Breast epithelium (tissue), 3 donors: ENCODE measurements at regions not wholly inside any gene's neighbourhood (a gene's known extent, or its start where the extent isn't known, plus 50 kb on each side); places are given as distances from the start of the nearest gene placed in this dataset.

Source experiments
- POLR2AphosphoS5 ChIP-seq, 3 donors: sonication (generic); formaldehyde crosslinking; IDR thresholded peaks; one replicate each; pipeline ENCODE4 v1.6.1; 2017; ENCODE audit warnings: antibody characterized with exemption in 3 of 3
- TF ChIP-seq, protein P1 (sequence below), 3 donors: fragments of 450-650 bp; IDR thresholded peaks; one replicate each; pipeline ENCODE4 v1.5.1; 2016 to 2017; ENCODE audit warnings: antibody characterized with exemption in 3 of 3, mild to moderate bottlenecking in 3 of 3, moderate library complexity in 3 of 3

DNA sequence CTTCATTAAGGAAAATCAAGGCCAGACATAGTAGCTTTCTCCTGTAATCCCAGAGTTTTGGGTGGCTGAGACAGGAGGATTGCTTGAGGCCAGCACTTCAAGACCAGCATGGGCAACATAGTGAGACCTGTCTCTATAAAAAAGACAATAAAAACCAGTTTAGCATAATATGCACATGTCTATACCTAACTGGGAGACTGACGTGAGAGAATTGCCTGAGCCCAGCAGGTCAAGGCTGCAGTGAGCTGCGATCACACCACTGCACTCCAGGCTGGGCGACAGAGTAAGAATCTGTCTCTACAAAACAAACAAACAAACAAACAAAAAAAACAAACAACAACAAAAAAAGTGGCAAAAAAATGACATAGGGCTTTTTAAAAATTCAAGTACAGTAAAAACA, 820.8 kb downstream of the MTRR start:
- no peak for TF ChIP-seq POLR2AphosphoS5 (IDR thresholded peaks at IDR 0.05)
- TF ChIP-seq, protein P1, sequence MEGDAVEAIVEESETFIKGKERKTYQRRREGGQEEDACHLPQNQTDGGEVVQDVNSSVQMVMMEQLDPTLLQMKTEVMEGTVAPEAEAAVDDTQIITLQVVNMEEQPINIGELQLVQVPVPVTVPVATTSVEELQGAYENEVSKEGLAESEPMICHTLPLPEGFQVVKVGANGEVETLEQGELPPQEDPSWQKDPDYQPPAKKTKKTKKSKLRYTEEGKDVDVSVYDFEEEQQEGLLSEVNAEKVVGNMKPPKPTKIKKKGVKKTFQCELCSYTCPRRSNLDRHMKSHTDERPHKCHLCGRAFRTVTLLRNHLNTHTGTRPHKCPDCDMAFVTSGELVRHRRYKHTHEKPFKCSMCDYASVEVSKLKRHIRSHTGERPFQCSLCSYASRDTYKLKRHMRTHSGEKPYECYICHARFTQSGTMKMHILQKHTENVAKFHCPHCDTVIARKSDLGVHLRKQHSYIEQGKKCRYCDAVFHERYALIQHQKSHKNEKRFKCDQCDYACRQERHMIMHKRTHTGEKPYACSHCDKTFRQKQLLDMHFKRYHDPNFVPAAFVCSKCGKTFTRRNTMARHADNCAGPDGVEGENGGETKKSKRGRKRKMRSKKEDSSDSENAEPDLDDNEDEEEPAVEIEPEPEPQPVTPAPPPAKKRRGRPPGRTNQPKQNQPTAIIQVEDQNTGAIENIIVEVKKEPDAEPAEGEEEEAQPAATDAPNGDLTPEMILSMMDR (IDR thresholded peaks at IDR 0.05): no peak
